ENCODE measurements at regions not wholly inside any gene's neighbourhood (a gene's known extent, or its start where the extent isn't known, plus 50 kb on each side); places are given as distances from the start of the nearest gene placed in this dataset.

DNA sequence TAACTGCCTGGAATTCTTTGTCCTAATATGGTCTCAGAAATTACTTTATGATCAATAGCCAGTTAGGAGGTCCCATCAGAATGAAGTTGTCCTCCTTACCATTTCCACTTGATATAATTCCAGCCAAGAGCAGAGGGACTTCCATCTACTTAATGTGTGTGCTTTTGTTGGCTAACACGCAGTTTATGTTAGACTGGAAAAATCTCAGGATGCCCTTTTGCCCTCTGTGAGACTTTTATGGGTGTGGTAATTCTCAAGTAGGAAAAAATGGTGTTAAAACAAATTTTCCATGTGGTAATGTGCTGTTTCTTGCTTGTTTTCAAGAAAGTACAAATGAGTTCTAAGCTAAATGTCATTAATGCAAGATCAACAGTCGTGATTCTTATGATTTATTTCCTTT lies 327.1 kb downstream of the MTRR start:
- POLR2A ChIA-PET: no interaction called here
- intact Hi-C loops (cut with micrococcal nuclease; ENCODE audit: unreplicated experiment) (no loop called here), in situ Hi-C loops (cut with HindIII; ENCODE audit: extremely low pct_ligation_motif_present, low pct_unique_long_range_greater_than_20kb) (no loop called here)
- Histone ChIP-seq H2AFZ (ENCODE audit: low read length) (no peak overlapping the region), H4K20me1 (ENCODE audit: insufficient read depth, low read length) (no peaks in the 10 kb centered on the region), H3K36me3 (replicated peaks in 1 of 2; ENCODE audit: control insufficient read depth in 1 of 2, insufficient read depth in 2 of 2, low read length in 2 of 2) (no peaks in the 10 kb centered on the region), H3K79me2 (ENCODE audit: insufficient read depth, low read length) (no peaks in the 10 kb centered on the region), H3K9ac (ENCODE audit: insufficient read depth, low read depth, low read length) (no peak overlapping the region), H3K27me3 (ENCODE audit: control insufficient read depth in 1 of 2, insufficient read depth in 2 of 2, low read length in 2 of 2) (no peaks in the 10 kb centered on the region), H3K4me1 (ENCODE audit: insufficient read depth, low read length) (no peaks in the 10 kb centered on the region), H3K27ac (ENCODE audit: extremely low read length, insufficient read depth, low read length) (no peak overlapping the region), H3K9me3 (ENCODE audit: low read length) (peaks cover 20% of the 10 kb centered on the region), H3K4me3 (replicated peaks in 1 of 3; ENCODE audit: insufficient read depth in 1 of 3, low read depth in 2 of 3, low read length in 3 of 3) (no peak overlapping the region), H3K4me2 (ENCODE audit: low read depth, low read length) (no peak overlapping the region)
- CTCF ChIA-PET (ENCODE audit: low intra/inter-chr PET ratio, low total read pairs): no interaction called here
- WGBS (ENCODE audit: low lambda C conversion rate): 0% methylated on average over 2 of the region's 2 CpGs
- DNase-seq (ENCODE audit: low spot score) (no peak), FAIRE-seq (no peak), ATAC-seq (no peak)
- no TSS peak for BruUV-seq (replicated peaks)
- TF ChIP-seq, protein P1, sequence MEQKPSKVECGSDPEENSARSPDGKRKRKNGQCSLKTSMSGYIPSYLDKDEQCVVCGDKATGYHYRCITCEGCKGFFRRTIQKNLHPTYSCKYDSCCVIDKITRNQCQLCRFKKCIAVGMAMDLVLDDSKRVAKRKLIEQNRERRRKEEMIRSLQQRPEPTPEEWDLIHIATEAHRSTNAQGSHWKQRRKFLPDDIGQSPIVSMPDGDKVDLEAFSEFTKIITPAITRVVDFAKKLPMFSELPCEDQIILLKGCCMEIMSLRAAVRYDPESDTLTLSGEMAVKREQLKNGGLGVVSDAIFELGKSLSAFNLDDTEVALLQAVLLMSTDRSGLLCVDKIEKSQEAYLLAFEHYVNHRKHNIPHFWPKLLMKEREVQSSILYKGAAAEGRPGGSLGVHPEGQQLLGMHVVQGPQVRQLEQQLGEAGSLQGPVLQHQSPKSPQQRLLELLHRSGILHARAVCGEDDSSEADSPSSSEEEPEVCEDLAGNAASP (CRISPR knock-in tag; IDR thresholded peaks at IDR 0.05; ENCODE audit: borderline replicate concordance): no peak
- TF ChIP-seq ZNF7 (CRISPR knock-in tag; IDR thresholded peaks at IDR 0.05) (no peak), CREM (IDR thresholded peaks at IDR 0.05) (no peak), CREM (CRISPR knock-in tag; IDR thresholded peaks at IDR 0.05) (no peak), ZFP36L1 (CRISPR knock-in tag; IDR thresholded peaks at IDR 0.05) (no peak), ZNF761 (CRISPR knock-in tag; conservative IDR thresholded peaks at IDR 0.05) (no peak), ARID2 (CRISPR knock-in tag; IDR thresholded peaks at IDR 0.05; ENCODE audit: borderline replicate concordance) (no peak), ETV6 (CRISPR knock-in tag; conservative IDR thresholded peaks at IDR 0.05) (no peak), PHB2 (IDR thresholded peaks at IDR 0.05; ENCODE audit: partially characterized antibody) (no peak), NR3C1 (CRISPR knock-in tag; IDR thresholded peaks at IDR 0.05) (no peak), MEF2D (CRISPR knock-in tag; IDR thresholded peaks at IDR 0.05) (no peak), ZFYVE20 (CRISPR knock-in tag; IDR thresholded peaks at IDR 0.05; ENCODE audit: borderline replicate concordance, low read depth) (no peak), HIVEP1 (CRISPR knock-in tag; IDR thresholded peaks at IDR 0.05) (no peak), SOX13 (IDR thresholded peaks at IDR 0.05) (no peak), SOX13 (CRISPR knock-in tag; conservative IDR thresholded peaks at IDR 0.05 in 1 of 2, IDR thresholded peaks at IDR 0.05 in 1 of 2) (no peak)
- TF ChIP-seq, protein P2, sequence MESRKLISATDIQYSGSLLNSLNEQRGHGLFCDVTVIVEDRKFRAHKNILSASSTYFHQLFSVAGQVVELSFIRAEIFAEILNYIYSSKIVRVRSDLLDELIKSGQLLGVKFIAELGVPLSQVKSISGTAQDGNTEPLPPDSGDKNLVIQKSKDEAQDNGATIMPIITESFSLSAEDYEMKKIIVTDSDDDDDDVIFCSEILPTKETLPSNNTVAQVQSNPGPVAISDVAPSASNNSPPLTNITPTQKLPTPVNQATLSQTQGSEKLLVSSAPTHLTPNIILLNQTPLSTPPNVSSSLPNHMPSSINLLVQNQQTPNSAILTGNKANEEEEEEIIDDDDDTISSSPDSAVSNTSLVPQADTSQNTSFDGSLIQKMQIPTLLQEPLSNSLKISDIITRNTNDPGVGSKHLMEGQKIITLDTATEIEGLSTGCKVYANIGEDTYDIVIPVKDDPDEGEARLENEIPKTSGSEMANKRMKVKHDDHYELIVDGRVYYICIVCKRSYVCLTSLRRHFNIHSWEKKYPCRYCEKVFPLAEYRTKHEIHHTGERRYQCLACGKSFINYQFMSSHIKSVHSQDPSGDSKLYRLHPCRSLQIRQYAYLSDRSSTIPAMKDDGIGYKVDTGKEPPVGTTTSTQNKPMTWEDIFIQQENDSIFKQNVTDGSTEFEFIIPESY (CRISPR knock-in tag; IDR thresholded peaks at IDR 0.05): no peak
- TF ChIP-seq, protein P3, sequence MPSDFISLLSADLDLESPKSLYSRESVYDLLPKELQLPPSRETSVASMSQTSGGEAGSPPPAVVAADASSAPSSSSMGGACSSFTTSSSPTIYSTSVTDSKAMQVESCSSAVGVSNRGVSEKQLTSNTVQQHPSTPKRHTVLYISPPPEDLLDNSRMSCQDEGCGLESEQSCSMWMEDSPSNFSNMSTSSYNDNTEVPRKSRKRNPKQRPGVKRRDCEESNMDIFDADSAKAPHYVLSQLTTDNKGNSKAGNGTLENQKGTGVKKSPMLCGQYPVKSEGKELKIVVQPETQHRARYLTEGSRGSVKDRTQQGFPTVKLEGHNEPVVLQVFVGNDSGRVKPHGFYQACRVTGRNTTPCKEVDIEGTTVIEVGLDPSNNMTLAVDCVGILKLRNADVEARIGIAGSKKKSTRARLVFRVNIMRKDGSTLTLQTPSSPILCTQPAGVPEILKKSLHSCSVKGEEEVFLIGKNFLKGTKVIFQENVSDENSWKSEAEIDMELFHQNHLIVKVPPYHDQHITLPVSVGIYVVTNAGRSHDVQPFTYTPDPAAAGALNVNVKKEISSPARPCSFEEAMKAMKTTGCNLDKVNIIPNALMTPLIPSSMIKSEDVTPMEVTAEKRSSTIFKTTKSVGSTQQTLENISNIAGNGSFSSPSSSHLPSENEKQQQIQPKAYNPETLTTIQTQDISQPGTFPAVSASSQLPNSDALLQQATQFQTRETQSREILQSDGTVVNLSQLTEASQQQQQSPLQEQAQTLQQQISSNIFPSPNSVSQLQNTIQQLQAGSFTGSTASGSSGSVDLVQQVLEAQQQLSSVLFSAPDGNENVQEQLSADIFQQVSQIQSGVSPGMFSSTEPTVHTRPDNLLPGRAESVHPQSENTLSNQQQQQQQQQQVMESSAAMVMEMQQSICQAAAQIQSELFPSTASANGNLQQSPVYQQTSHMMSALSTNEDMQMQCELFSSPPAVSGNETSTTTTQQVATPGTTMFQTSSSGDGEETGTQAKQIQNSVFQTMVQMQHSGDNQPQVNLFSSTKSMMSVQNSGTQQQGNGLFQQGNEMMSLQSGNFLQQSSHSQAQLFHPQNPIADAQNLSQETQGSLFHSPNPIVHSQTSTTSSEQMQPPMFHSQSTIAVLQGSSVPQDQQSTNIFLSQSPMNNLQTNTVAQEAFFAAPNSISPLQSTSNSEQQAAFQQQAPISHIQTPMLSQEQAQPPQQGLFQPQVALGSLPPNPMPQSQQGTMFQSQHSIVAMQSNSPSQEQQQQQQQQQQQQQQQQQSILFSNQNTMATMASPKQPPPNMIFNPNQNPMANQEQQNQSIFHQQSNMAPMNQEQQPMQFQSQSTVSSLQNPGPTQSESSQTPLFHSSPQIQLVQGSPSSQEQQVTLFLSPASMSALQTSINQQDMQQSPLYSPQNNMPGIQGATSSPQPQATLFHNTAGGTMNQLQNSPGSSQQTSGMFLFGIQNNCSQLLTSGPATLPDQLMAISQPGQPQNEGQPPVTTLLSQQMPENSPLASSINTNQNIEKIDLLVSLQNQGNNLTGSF (CRISPR knock-in tag; IDR thresholded peaks at IDR 0.05): no peak
- TF ChIP-seq, protein P4, sequence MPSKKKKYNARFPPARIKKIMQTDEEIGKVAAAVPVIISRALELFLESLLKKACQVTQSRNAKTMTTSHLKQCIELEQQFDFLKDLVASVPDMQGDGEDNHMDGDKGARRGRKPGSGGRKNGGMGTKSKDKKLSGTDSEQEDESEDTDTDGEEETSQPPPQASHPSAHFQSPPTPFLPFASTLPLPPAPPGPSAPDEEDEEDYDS (CRISPR knock-in tag; IDR thresholded peaks at IDR 0.05): no peak
